HEK293T (cell line): ENCODE measurements at regions not wholly inside any gene's neighbourhood (a gene's known extent, or its start where the extent isn't known, plus 50 kb on each side); places are given as distances from the start of the nearest gene placed in this dataset.

Experiments
- CTCF ChIA-PET: fragments of 350-600 bp; formaldehyde crosslinking; extraction: SDS; loops from one replicate; lab custom pipeline; 2021; ENCODE audit warnings: antibody characterized with exemption, inconsistent platforms; lab: Yijun Ruan, JAX
- POLR2A ChIA-PET: fragments of 350-600 bp; formaldehyde crosslinking; extraction: SDS; loops from one replicate; lab custom pipeline; 2020; ENCODE audit warnings: antibody characterized with exemption, inconsistent platforms; lab: Yijun Ruan, JAX
- DNase-seq: peaks from one replicate; pipeline ENCODE4 v3.0.0; 2012; ENCODE audit warnings: mixed read lengths; ENCODE audit errors: extremely low spot score
- ARNT ChIP-seq: fragments of 450-650 bp; IDR thresholded peaks from 2 replicates; pipeline ENCODE4 v1.6.1; 2017; ENCODE audit warnings: mild to moderate bottlenecking
- BHLHE40 ChIP-seq: fragments of 450-650 bp; IDR thresholded peaks from 2 replicates; pipeline ENCODE4 v1.6.1; 2016; ENCODE audit warnings: mild to moderate bottlenecking, moderate library complexity, borderline replicate concordance
- CTBP1 ChIP-seq: fragments of 450-650 bp; IDR thresholded peaks from 2 replicates; pipeline ENCODE4 v1.6.1; 2016; ENCODE audit warnings: borderline replicate concordance
- ELF4 ChIP-seq: fragments of 450-650 bp; IDR thresholded peaks from 2 replicates; pipeline ENCODE4 v1.6.1; 2017; ENCODE audit warnings: antibody characterized with exemption
- FOXA1 ChIP-seq: fragments of 450-650 bp; IDR thresholded peaks from 2 replicates; pipeline ENCODE4 v1.6.1; 2016; ENCODE audit warnings: mild to moderate bottlenecking
- FOXK2 ChIP-seq: fragments of 450-650 bp; IDR thresholded peaks from 2 replicates; pipeline ENCODE4 v1.6.1; 2016; ENCODE audit warnings: mild to moderate bottlenecking
- FOXM1 ChIP-seq: fragments of 450-650 bp; IDR thresholded peaks from 2 replicates; pipeline ENCODE4 v1.6.1; 2017; ENCODE audit warnings: mild to moderate bottlenecking, borderline replicate concordance
- HDGF ChIP-seq: fragments of 450-650 bp; IDR thresholded peaks from 2 replicates; pipeline ENCODE4 v1.6.1; 2017; ENCODE audit warnings: antibody characterized with exemption, borderline replicate concordance
- L3MBTL2 ChIP-seq: fragments of 450-650 bp; conservative IDR thresholded peaks from 2 replicates; pipeline ENCODE4 v1.6.1; 2016; ENCODE audit warnings: mild to moderate bottlenecking
- LEF1 ChIP-seq: fragments of 450-650 bp; IDR thresholded peaks from 2 replicates; pipeline ENCODE4 v1.6.1; 2017; ENCODE audit warnings: mild to moderate bottlenecking, borderline replicate concordance
- NFRKB ChIP-seq: fragments of 450-650 bp; IDR thresholded peaks from 2 replicates; pipeline ENCODE4 v1.6.1; 2016; ENCODE audit warnings: mild to moderate bottlenecking, moderate library complexity
- PKNOX1 ChIP-seq: fragments of 450-650 bp; IDR thresholded peaks from 2 replicates; pipeline ENCODE4 v1.6.1; 2016
- SP1 ChIP-seq: fragments of 450-650 bp; IDR thresholded peaks from 2 replicates; pipeline ENCODE4 v1.6.1; 2017
- SUZ12 ChIP-seq: fragments of 450-650 bp; IDR thresholded peaks from 2 replicates; pipeline ENCODE4 v1.6.1; 2016; ENCODE audit warnings: mild to moderate bottlenecking
- TARDBP ChIP-seq: fragments of 450-650 bp; IDR thresholded peaks from 2 replicates; pipeline ENCODE4 v1.6.1; 2016

- ChIA-PET CTCF (interaction anchor here (0.6 kb wide), 1 partner anchor 265 kb away, joined by 4 read pairs; no protein-coding TSS in a partner anchor), POLR2A (no interaction called here)
- DNase-seq: no peak
- no peak for TF ChIP-seq SUZ12
- no peak for TF ChIP-seq SP1
- TF ChIP-seq FOXK2: no peak
- no peak for TF ChIP-seq TARDBP
- TF ChIP-seq FOXM1: no peak
- no peak for TF ChIP-seq L3MBTL2
Observed at GRCh38 chr4:142959173-142959572, 113.1 kb upstream of the INPP4B start.

GRCh38 chr4:142960126-142960525 lies 114.0 kb upstream of the INPP4B start:
- POLR2A ChIA-PET: no interaction called here
- no peak for TF ChIP-seq FOXM1
- no peak for TF ChIP-seq SP1
- TF ChIP-seq LEF1: no peak
- no peak for TF ChIP-seq ARNT
- no peak for TF ChIP-seq CTBP1
- TF ChIP-seq FOXK2: no peak
- TF ChIP-seq PKNOX1: no peak
- no peak for TF ChIP-seq ELF4
- CTCF ChIA-PET: interaction anchor here (0.5 to 0.6 kb wide), 2 partner anchors 34 to 152 kb away, joined by 3 read pairs; no protein-coding TSS in a partner anchor
- no peak for DNase-seq

- TF ChIP-seq L3MBTL2 (no peak), HDGF (no peak), SUZ12 (no peak), FOXM1 (no peak), BHLHE40 (no peak), CTBP1 (no peak), ELF4 (no peak), FOXA1 (no peak), SP1 (no peak), FOXK2 (no peak), ARNT (no peak), TARDBP (no peak), LEF1 (no peak), NFRKB (no peak)
- POLR2A ChIA-PET: no interaction called here
- CTCF ChIA-PET: interaction anchor here (0.5 to 0.6 kb wide), 2 partner anchors 35 to 151 kb away, joined by 3 read pairs; no protein-coding TSS in a partner anchor
- no peak for DNase-seq
Observed at GRCh38 chr4:142960867-142961644, 115.0 kb upstream of the INPP4B start.

- ChIA-PET CTCF (interaction anchor here (0.7 to 1.0 kb wide), 2 partner anchors 11 to 395 kb away, joined by 3 read pairs; no protein-coding TSS in a partner anchor), POLR2A (no interaction called here)
- DNase-seq: no peak
- TF ChIP-seq NFRKB (no peak), LEF1 (no peak), SP1 (no peak)
Observed at GRCh38 chr4:142961866-142962265, 115.8 kb upstream of the INPP4B start.

GRCh38 chr4:142974328-142974727 lies 128.2 kb upstream of the INPP4B start:
- DNase-seq: no peak
- POLR2A ChIA-PET: no interaction called here
- CTCF ChIA-PET: no interaction called here
- TF ChIP-seq L3MBTL2 (no peak), BHLHE40 (no peak), FOXK2 (no peak), PKNOX1 (no peak), FOXA1 (no peak), HDGF (no peak)

GRCh38 chr4:142975618-142976017 lies 129.5 kb upstream of the INPP4B start:
- no peak for DNase-seq
- CTCF ChIA-PET: interaction anchor here (0.7 kb wide), 1 partner anchor 17 kb away, joined by 3 read pairs; no protein-coding TSS in a partner anchor
- TF ChIP-seq FOXA1 (no peak), HDGF (no peak), NFRKB (no peak), SUZ12 (no peak), ARNT (no peak), TARDBP (no peak), LEF1 (no peak)
- POLR2A ChIA-PET: no interaction called here

- ChIA-PET CTCF (interaction anchor here (0.7 kb wide), 1 partner anchor 16 kb away, joined by 3 read pairs; no protein-coding TSS in a partner anchor), POLR2A (no interaction called here)
- TF ChIP-seq BHLHE40: no peak
- TF ChIP-seq CTBP1: no peak
- no peak for TF ChIP-seq NFRKB
- no peak for TF ChIP-seq FOXM1
- TF ChIP-seq FOXK2: no peak
- no peak for TF ChIP-seq HDGF
- no peak for TF ChIP-seq LEF1
- TF ChIP-seq SP1: no peak
- TF ChIP-seq L3MBTL2: no peak
- no peak for TF ChIP-seq ELF4
- no peak for TF ChIP-seq ARNT
- no peak for DNase-seq
Observed at GRCh38 chr4:142976482-142976881, 130.4 kb upstream of the INPP4B start.
